GM12878 (cell line): ENCODE measurements at regions not wholly inside any gene's neighbourhood (a gene's known extent, or its start where the extent isn't known, plus 50 kb on each side); places are given as distances from the start of the nearest gene placed in this dataset.

Source experiments
- BCL11A ChIP-seq: IDR thresholded peaks from 2 replicates; pipeline ENCODE4 v1.6.1; 2011; ENCODE audit warnings: low read depth, low read length
- BCLAF1 ChIP-seq: fragments of 450-650 bp; IDR thresholded peaks from 2 replicates; pipeline ENCODE4 v1.6.1; 2017; ENCODE audit warnings: antibody characterized with exemption, mild to moderate bottlenecking, moderate library complexity
- CREB1 ChIP-seq: IDR thresholded peaks from 2 replicates; pipeline ENCODE4 v1.6.1; 2012; ENCODE audit warnings: low read depth, mild to moderate bottlenecking, inconsistent platforms
- EED ChIP-seq: sonication (generic); IDR thresholded peaks from 2 replicates; pipeline ENCODE4 v1.6.1; 2016; ENCODE audit warnings: antibody characterized with exemption, low read depth
- EP300 ChIP-seq, 2 experiments: fragments of 150-350 bp in 1 of 2; IDR thresholded peaks; 2 replicates each; pipeline ENCODE4 v1.6.1; 2011 to 2012; ENCODE audit warnings: low read depth in 2 of 2, low read length in 2 of 2, borderline replicate concordance in 1 of 2, improper control_type of control experiment in 1 of 2, inconsistent platforms in 1 of 2; ENCODE audit not compliant: control insufficient read depth in 1 of 2
- GATAD2B ChIP-seq: fragments of 450-650 bp; conservative IDR thresholded peaks from 2 replicates; pipeline ENCODE4 v1.6.1; 2017; ENCODE audit warnings: low read depth, mild to moderate bottlenecking, moderate library complexity
- JUND ChIP-seq: IDR thresholded peaks from 2 replicates; pipeline ENCODE4 v1.6.1; 2012; ENCODE audit warnings: low read depth, mild to moderate bottlenecking, low read length, improper control_type of control experiment, moderate library complexity
- MEF2A ChIP-seq: IDR thresholded peaks from 2 replicates; pipeline ENCODE4 v1.6.1; 2011; ENCODE audit warnings: low read depth, mild to moderate bottlenecking, low read length, moderate library complexity; ENCODE audit not compliant: insufficient read depth
- NFIC ChIP-seq: IDR thresholded peaks from 2 replicates; pipeline ENCODE4 v1.6.1; 2012; ENCODE audit warnings: low read depth, mild to moderate bottlenecking, inconsistent platforms, low read length, moderate library complexity
- PBX3 ChIP-seq: IDR thresholded peaks from 2 replicates; pipeline ENCODE4 v1.6.1; 2011; ENCODE audit warnings: mild to moderate bottlenecking, low read depth, low read length, moderate library complexity; ENCODE audit not compliant: insufficient replicate concordance
- RCOR1 ChIP-seq: conservative IDR thresholded peaks from 2 replicates; pipeline ENCODE4 v1.6.1; 2012; ENCODE audit warnings: low read depth, low read length, improper control_type of control experiment
- STAT1 ChIP-seq: fragments of 450-650 bp; conservative IDR thresholded peaks from 2 replicates; pipeline ENCODE4 v1.6.1; 2014; ENCODE audit warnings: antibody characterized with exemption, mild to moderate bottlenecking
- SUZ12 ChIP-seq: fragments of 200-600 bp; sonication (generic); IDR thresholded peaks from one replicate; pipeline ENCODE4 v1.6.1; 2018; ENCODE audit warnings: antibody characterized with exemption, mild to moderate bottlenecking; ENCODE audit not compliant: unreplicated experiment
- TARDBP ChIP-seq: IDR thresholded peaks from 2 replicates; pipeline ENCODE4 v1.6.1; 2016; ENCODE audit warnings: borderline replicate concordance
- TBL1XR1 ChIP-seq: IDR thresholded peaks from 2 replicates; pipeline ENCODE4 v1.6.1; 2012; ENCODE audit warnings: low read depth, low read length, improper control_type of control experiment
- ZBED1 ChIP-seq: IDR thresholded peaks from 2 replicates; pipeline ENCODE4 v1.6.1; 2016; ENCODE audit warnings: borderline replicate concordance
- ZBTB4 ChIP-seq: fragments of 450-650 bp; formaldehyde crosslinking; IDR thresholded peaks from 2 replicates; pipeline ENCODE4 v1.4.0; 2022; ENCODE audit warnings: mild to moderate bottlenecking, moderate library complexity
- ZNF217 ChIP-seq: fragments of 450-650 bp; IDR thresholded peaks from 2 replicates; pipeline ENCODE4 v1.6.1; 2017; ENCODE audit warnings: antibody characterized with exemption, mild to moderate bottlenecking
- TF ChIP-seq, protein P1 (sequence below): IDR thresholded peaks from 2 replicates; pipeline ENCODE4 v1.6.1; 2011; ENCODE audit warnings: low read depth, low read length, improper control_type of control experiment, borderline replicate concordance
- TF ChIP-seq, protein P2 (sequence below): fragments of 450-650 bp; formaldehyde crosslinking; IDR thresholded peaks from 2 replicates; pipeline ENCODE4 v1.5.0; 2022; ENCODE audit warnings: mild to moderate bottlenecking, missing genetic modification characterization

GRCh38 chr5:89065919-89066318 lies 182.9 kb upstream of the MEF2C start (continued):
- TF ChIP-seq ZBTB4 (CRISPR knock-in tag) (no peak), GATAD2B (no peak), PBX3 (no peak), STAT1 (no peak), EP300 (IDR thresholded peaks at IDR 0.05; ENCODE audit: borderline replicate concordance in 1 of 2, control insufficient read depth in 1 of 2, low read depth in 2 of 2, low read length in 2 of 2) (peak; percentile 56 to 68; a peak in 2 of 4 replicates), MEF2A (peak; percentile 74), RCOR1 (no peak), BCLAF1 (no peak), EED (peak; percentile 81), BCL11A (peak; percentile 72), JUND (peak; percentile 70), ZNF217 (no peak), TARDBP (no peak), CREB1 (peak; percentile 79), ZBED1 (peak; percentile 60; the same call in 1 of the 2 replicates), SUZ12 (no peak), NFIC (peak; percentile 91), TBL1XR1 (peak; percentile 58; the same call in 1 of the 2 replicates)
- TF ChIP-seq, protein P1, sequence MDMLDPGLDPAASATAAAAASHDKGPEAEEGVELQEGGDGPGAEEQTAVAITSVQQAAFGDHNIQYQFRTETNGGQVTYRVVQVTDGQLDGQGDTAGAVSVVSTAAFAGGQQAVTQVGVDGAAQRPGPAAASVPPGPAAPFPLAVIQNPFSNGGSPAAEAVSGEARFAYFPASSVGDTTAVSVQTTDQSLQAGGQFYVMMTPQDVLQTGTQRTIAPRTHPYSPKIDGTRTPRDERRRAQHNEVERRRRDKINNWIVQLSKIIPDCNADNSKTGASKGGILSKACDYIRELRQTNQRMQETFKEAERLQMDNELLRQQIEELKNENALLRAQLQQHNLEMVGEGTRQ, result no peak
- TF ChIP-seq, protein P2, sequence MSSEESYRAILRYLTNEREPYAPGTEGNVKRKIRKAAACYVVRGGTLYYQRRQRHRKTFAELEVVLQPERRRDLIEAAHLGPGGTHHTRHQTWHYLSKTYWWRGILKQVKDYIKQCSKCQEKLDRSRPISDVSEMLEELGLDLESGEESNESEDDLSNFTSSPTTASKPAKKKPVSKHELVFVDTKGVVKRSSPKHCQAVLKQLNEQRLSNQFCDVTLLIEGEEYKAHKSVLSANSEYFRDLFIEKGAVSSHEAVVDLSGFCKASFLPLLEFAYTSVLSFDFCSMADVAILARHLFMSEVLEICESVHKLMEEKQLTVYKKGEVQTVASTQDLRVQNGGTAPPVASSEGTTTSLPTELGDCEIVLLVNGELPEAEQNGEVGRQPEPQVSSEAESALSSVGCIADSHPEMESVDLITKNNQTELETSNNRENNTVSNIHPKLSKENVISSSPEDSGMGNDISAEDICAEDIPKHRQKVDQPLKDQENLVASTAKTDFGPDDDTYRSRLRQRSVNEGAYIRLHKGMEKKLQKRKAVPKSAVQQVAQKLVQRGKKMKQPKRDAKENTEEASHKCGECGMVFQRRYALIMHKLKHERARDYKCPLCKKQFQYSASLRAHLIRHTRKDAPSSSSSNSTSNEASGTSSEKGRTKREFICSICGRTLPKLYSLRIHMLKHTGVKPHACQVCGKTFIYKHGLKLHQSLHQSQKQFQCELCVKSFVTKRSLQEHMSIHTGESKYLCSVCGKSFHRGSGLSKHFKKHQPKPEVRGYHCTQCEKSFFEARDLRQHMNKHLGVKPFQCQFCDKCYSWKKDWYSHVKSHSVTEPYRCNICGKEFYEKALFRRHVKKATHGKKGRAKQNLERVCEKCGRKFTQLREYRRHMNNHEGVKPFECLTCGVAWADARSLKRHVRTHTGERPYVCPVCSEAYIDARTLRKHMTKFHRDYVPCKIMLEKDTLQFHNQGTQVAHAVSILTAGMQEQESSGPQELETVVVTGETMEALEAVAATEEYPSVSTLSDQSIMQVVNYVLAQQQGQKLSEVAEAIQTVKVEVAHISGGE (CRISPR knock-in tag), result no peak
